ENCODE measurements at regions not wholly inside any gene's neighbourhood (a gene's known extent, or its start where the extent isn't known, plus 50 kb on each side); places are given as distances from the start of the nearest gene placed in this dataset.

GRCh38 chr3:64445109-64445943 lies 220.1 kb upstream of the PRICKLE2 start:
- no peak overlapping the region for H3K27ac Mint-ChIP-seq
- no peak for DNase-seq
- no peak overlapping the region for H3K4me3 Mint-ChIP-seq
- H3K4me1 Mint-ChIP-seq, result no peaks in the 10 kb centered on the region
- H3K36me3 Mint-ChIP-seq, result no peaks in the 10 kb centered on the region
- Histone ChIP-seq H3K27me3 (ENCODE audit: control insufficient read depth, insufficient read depth, low read length) (peaks cover 2% of the 10 kb centered on the region), H3K36me3 (ENCODE audit: control insufficient read depth, insufficient read depth, low read length) (no peaks in the 10 kb centered on the region), H3K4me3 (ENCODE audit: low read depth, low read length) (no peak overlapping the region), H3K9me3 (ENCODE audit: control insufficient read depth in 2 of 2, low read length in 2 of 2) (no peaks in the 10 kb centered on the region), H3K27ac (ENCODE audit: insufficient read depth, low read length, poor library complexity, severe bottlenecking) (no peak overlapping the region), H3K4me1 (ENCODE audit: control insufficient read depth, insufficient read depth, low read length, poor library complexity, severe bottlenecking) (no peaks in the 10 kb centered on the region)
- no peak for ATAC-seq (ENCODE audit: low read depth in 2 of 2)
- H3K27me3 Mint-ChIP-seq, result peaks cover 43% of the 10 kb centered on the region
- H3K9me3 Mint-ChIP-seq, result peaks cover 0 to 3% (median 0%) of the 10 kb centered on the region in 7 donors

- peaks cover 43% of the 10 kb centered on the region for H3K27me3 Mint-ChIP-seq
- Histone ChIP-seq H3K9me3 (ENCODE audit: control insufficient read depth in 2 of 2, low read length in 2 of 2) (no peaks in the 10 kb centered on the region), H3K27me3 (ENCODE audit: control insufficient read depth, insufficient read depth, low read length) (peaks cover 4% of the 10 kb centered on the region), H3K4me1 (ENCODE audit: control insufficient read depth, insufficient read depth, low read length, poor library complexity, severe bottlenecking) (no peaks in the 10 kb centered on the region), H3K4me3 (ENCODE audit: low read depth, low read length) (no peak overlapping the region), H3K27ac (ENCODE audit: insufficient read depth, low read length, poor library complexity, severe bottlenecking) (no peak overlapping the region), H3K36me3 (ENCODE audit: control insufficient read depth, insufficient read depth, low read length) (no peaks in the 10 kb centered on the region)
- H3K27ac Mint-ChIP-seq, result no peak overlapping the region
- no peaks in the 10 kb centered on the region for H3K36me3 Mint-ChIP-seq
- no peak overlapping the region for H3K4me3 Mint-ChIP-seq
- DNase-seq (no peak), ATAC-seq (ENCODE audit: low read depth in 2 of 2) (no peak)
- H3K9me3 Mint-ChIP-seq, result peaks cover 0 to 3% (median 0%) of the 10 kb centered on the region in 7 donors
- H3K4me1 Mint-ChIP-seq, result no peaks in the 10 kb centered on the region
Observed at GRCh38 chr3:64444490-64445108, 219.3 kb upstream of the PRICKLE2 start.

GRCh38 chr3:64443546-64444381 lies 218.5 kb upstream of the PRICKLE2 start:
- no peak overlapping the region for H3K4me3 Mint-ChIP-seq
- H3K4me1 ChIP-seq (ENCODE audit: control insufficient read depth, insufficient read depth, low read length, poor library complexity, severe bottlenecking), result no peaks in the 10 kb centered on the region
- ATAC-seq (ENCODE audit: low read depth in 2 of 2), result no peak
- H3K9me3 ChIP-seq (ENCODE audit: control insufficient read depth in 2 of 2, low read length in 2 of 2), result no peaks in the 10 kb centered on the region
- no peaks in the 10 kb centered on the region for H3K36me3 ChIP-seq (ENCODE audit: control insufficient read depth, insufficient read depth, low read length)
- H3K27me3 Mint-ChIP-seq, result peaks cover 43% of the 10 kb centered on the region
- H3K36me3 Mint-ChIP-seq, result no peaks in the 10 kb centered on the region
- H3K4me3 ChIP-seq (ENCODE audit: low read depth, low read length), result no peak overlapping the region
- no peaks in the 10 kb centered on the region for H3K4me1 Mint-ChIP-seq
- DNase-seq, result no peak
- no peak overlapping the region for H3K27ac Mint-ChIP-seq
- peaks cover 7% of the 10 kb centered on the region for H3K27me3 ChIP-seq (ENCODE audit: control insufficient read depth, insufficient read depth, low read length)
- peaks cover 0 to 3% (median 0%) of the 10 kb centered on the region in 7 donors for H3K9me3 Mint-ChIP-seq
- H3K27ac ChIP-seq (ENCODE audit: insufficient read depth, low read length, poor library complexity, severe bottlenecking), result no peak overlapping the region

- ATAC-seq (ENCODE audit: low read depth in 2 of 2), result no peak
- Mint-ChIP-seq H3K36me3 (no peaks in the 10 kb centered on the region), H3K27ac (no peak overlapping the region)
Observed at GRCh38 chr3:64441861-64442260, 216.6 kb upstream of the PRICKLE2 start.

GRCh38 chr3:64440498-64440897 lies 215.2 kb upstream of the PRICKLE2 start:
- Histone ChIP-seq H3K36me3 (ENCODE audit: control insufficient read depth, insufficient read depth, low read length) (no peaks in the 10 kb centered on the region), H3K9me3 (ENCODE audit: control insufficient read depth in 2 of 2, low read length in 2 of 2) (no peaks in the 10 kb centered on the region), H3K4me1 (ENCODE audit: control insufficient read depth, insufficient read depth, low read length, poor library complexity, severe bottlenecking) (no peaks in the 10 kb centered on the region), H3K4me3 (ENCODE audit: low read depth, low read length) (no peak overlapping the region), H3K27ac (ENCODE audit: insufficient read depth, low read length, poor library complexity, severe bottlenecking) (no peak overlapping the region), H3K27me3 (ENCODE audit: control insufficient read depth, insufficient read depth, low read length) (peaks cover 4% of the 10 kb centered on the region)
- DNase-seq (no peak), ATAC-seq (ENCODE audit: low read depth in 2 of 2) (no peak)
- Mint-ChIP-seq H3K4me3 (no peak overlapping the region), H3K36me3 (peaks cover 3% of the 10 kb centered on the region), H3K4me1 (no peaks in the 10 kb centered on the region), H3K27me3 (peaks cover 25% of the 10 kb centered on the region), H3K27ac (no peak overlapping the region), H3K9me3 (peaks cover 0 to 9% (median 0%) of the 10 kb centered on the region in 7 donors)

More at GRCh38 chr3:64441861-64442260, 216.6 kb upstream of the PRICKLE2 start:
- no peaks in the 10 kb centered on the region for H3K36me3 ChIP-seq (ENCODE audit: control insufficient read depth, insufficient read depth, low read length)
- H3K27ac ChIP-seq (ENCODE audit: insufficient read depth, low read length, poor library complexity, severe bottlenecking), result no peak overlapping the region
- H3K4me3 ChIP-seq (ENCODE audit: low read depth, low read length), result no peak overlapping the region
- Mint-ChIP-seq H3K27me3 (peaks cover 32% of the 10 kb centered on the region), H3K4me3 (no peak overlapping the region), H3K4me1 (no peaks in the 10 kb centered on the region), H3K9me3 (peaks cover 0 to 3% (median 0%) of the 10 kb centered on the region in 7 donors)
- no peaks in the 10 kb centered on the region for H3K9me3 ChIP-seq (ENCODE audit: control insufficient read depth in 2 of 2, low read length in 2 of 2)
- DNase-seq, result no peak
- H3K4me1 ChIP-seq (ENCODE audit: control insufficient read depth, insufficient read depth, low read length, poor library complexity, severe bottlenecking), result no peaks in the 10 kb centered on the region
- peaks cover 7% of the 10 kb centered on the region for H3K27me3 ChIP-seq (ENCODE audit: control insufficient read depth, insufficient read depth, low read length)

- Mint-ChIP-seq H3K36me3 (peaks cover 3% of the 10 kb centered on the region), H3K9me3 (peaks cover 0 to 15% (median 2%) of the 10 kb centered on the region in 7 donors), H3K4me1 (no peaks in the 10 kb centered on the region), H3K27ac (no peak overlapping the region), H3K27me3 (peaks cover 13% of the 10 kb centered on the region), H3K4me3 (no peak overlapping the region)
- Histone ChIP-seq H3K27me3 (ENCODE audit: control insufficient read depth, insufficient read depth, low read length) (peaks cover 4% of the 10 kb centered on the region), H3K27ac (ENCODE audit: insufficient read depth, low read length, poor library complexity, severe bottlenecking) (no peak overlapping the region), H3K9me3 (ENCODE audit: control insufficient read depth in 2 of 2, low read length in 2 of 2) (no peaks in the 10 kb centered on the region), H3K4me3 (ENCODE audit: low read depth, low read length) (no peak overlapping the region), H3K36me3 (ENCODE audit: control insufficient read depth, insufficient read depth, low read length) (no peaks in the 10 kb centered on the region), H3K4me1 (ENCODE audit: control insufficient read depth, insufficient read depth, low read length, poor library complexity, severe bottlenecking) (no peaks in the 10 kb centered on the region)
- ATAC-seq (ENCODE audit: low read depth in 2 of 2) (no peak), DNase-seq (no peak)
Observed at GRCh38 chr3:64438812-64439211, 213.5 kb upstream of the PRICKLE2 start.

GRCh38 chr3:64438066-64438465 lies 212.8 kb upstream of the PRICKLE2 start:
- Histone ChIP-seq H3K4me1 (ENCODE audit: control insufficient read depth, insufficient read depth, low read length, poor library complexity, severe bottlenecking) (no peaks in the 10 kb centered on the region), H3K36me3 (ENCODE audit: control insufficient read depth, insufficient read depth, low read length) (no peaks in the 10 kb centered on the region), H3K27ac (ENCODE audit: insufficient read depth, low read length, poor library complexity, severe bottlenecking) (no peak overlapping the region), H3K9me3 (ENCODE audit: control insufficient read depth in 2 of 2, low read length in 2 of 2) (no peaks in the 10 kb centered on the region), H3K4me3 (ENCODE audit: low read depth, low read length) (no peak overlapping the region), H3K27me3 (ENCODE audit: control insufficient read depth, insufficient read depth, low read length) (peaks cover 4% of the 10 kb centered on the region)
- H3K9me3 Mint-ChIP-seq, result peaks cover 0 to 15% (median 2%) of the 10 kb centered on the region in 7 donors
- peaks cover 3% of the 10 kb centered on the region for H3K36me3 Mint-ChIP-seq
- no peak for DNase-seq
- H3K27me3 Mint-ChIP-seq, result peaks cover 9% of the 10 kb centered on the region
- H3K4me3 Mint-ChIP-seq, result no peak overlapping the region
- no peak overlapping the region for H3K27ac Mint-ChIP-seq
- no peaks in the 10 kb centered on the region for H3K4me1 Mint-ChIP-seq
- no peak for ATAC-seq (ENCODE audit: low read depth in 2 of 2)
